ENCODE measurements at regions not wholly inside any gene's neighbourhood (a gene's known extent, or its start where the extent isn't known, plus 50 kb on each side); places are given as distances from the start of the nearest gene placed in this dataset.

DNA sequence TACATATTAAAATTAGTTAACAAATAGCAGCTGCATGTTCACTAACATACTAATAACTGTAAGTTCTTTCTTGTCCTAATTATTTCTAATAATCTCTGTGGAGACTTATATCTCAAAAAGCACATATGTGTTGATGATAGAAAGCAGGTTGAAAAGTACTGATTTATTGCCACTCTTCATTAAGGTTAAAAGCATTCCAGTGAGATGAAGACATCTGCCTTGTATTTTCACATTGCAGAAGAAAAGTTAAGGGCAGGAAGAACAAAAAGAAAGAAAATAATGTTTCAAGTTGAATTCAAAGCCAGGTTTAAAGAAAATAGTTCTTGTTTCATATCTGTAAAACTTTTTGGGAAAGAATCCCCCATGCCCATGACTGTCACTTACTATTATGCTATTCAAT is 429.9 kb downstream of the MTX2 start:
- Histone ChIP-seq H3K4me3 (no peak overlapping the region), H3K9me3 (no peaks in the 10 kb centered on the region), H3K36me3 (no peaks in the 10 kb centered on the region), H3K27ac (no peak overlapping the region), H3K4me1 (ENCODE audit: control insufficient read depth in 1 of 2, low read depth in 2 of 2) (peaks cover 0 to 3% of the 10 kb centered on the region in 2 donors), H3K27me3 (replicated peaks; ENCODE audit: insufficient read depth) (no peaks in the 10 kb centered on the region)
- no peak for ATAC-seq (ENCODE audit: insufficient number of reproducible peaks, low FRiP score, low read depth)
- DNase-seq (ENCODE audit: low spot score): no peak
- TF ChIP-seq, protein P1, sequence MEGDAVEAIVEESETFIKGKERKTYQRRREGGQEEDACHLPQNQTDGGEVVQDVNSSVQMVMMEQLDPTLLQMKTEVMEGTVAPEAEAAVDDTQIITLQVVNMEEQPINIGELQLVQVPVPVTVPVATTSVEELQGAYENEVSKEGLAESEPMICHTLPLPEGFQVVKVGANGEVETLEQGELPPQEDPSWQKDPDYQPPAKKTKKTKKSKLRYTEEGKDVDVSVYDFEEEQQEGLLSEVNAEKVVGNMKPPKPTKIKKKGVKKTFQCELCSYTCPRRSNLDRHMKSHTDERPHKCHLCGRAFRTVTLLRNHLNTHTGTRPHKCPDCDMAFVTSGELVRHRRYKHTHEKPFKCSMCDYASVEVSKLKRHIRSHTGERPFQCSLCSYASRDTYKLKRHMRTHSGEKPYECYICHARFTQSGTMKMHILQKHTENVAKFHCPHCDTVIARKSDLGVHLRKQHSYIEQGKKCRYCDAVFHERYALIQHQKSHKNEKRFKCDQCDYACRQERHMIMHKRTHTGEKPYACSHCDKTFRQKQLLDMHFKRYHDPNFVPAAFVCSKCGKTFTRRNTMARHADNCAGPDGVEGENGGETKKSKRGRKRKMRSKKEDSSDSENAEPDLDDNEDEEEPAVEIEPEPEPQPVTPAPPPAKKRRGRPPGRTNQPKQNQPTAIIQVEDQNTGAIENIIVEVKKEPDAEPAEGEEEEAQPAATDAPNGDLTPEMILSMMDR (IDR thresholded peaks at IDR 0.05): no peak

DNA sequence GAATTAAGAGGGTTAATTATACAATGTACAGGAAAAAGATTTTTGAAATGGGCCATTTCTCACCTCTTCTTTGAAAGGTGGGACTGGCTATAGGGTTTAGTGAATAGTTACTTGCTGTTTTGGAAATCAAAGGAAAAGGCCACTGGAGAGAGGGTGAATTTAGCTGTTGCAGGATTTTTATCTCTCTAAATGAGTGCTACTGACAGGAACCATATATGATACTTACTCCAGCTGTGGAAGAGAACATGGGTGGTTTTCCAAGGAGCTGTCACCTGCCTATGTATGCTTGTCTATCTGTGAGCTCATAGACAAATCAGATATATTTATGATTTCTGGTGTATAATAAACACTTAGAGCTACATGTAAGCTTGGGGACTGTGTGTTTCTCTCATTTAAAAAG is 430.4 kb downstream of the MTX2 start:
- DNase-seq (ENCODE audit: low spot score) (no peak), ATAC-seq (ENCODE audit: insufficient number of reproducible peaks, low FRiP score, low read depth) (no peak)
- H3K27ac ChIP-seq: no peak overlapping the region
- no peaks in the 10 kb centered on the region for H3K36me3 ChIP-seq
- H3K4me1 ChIP-seq (ENCODE audit: control insufficient read depth in 1 of 2, low read depth in 2 of 2): peaks cover 0 to 7% of the 10 kb centered on the region in 2 donors
- no peaks in the 10 kb centered on the region for H3K9me3 ChIP-seq
- H3K27me3 ChIP-seq (replicated peaks; ENCODE audit: insufficient read depth): no peaks in the 10 kb centered on the region
- TF ChIP-seq, protein P1 (IDR thresholded peaks at IDR 0.05): no peak
- no peak overlapping the region for H3K4me3 ChIP-seq

DNA sequence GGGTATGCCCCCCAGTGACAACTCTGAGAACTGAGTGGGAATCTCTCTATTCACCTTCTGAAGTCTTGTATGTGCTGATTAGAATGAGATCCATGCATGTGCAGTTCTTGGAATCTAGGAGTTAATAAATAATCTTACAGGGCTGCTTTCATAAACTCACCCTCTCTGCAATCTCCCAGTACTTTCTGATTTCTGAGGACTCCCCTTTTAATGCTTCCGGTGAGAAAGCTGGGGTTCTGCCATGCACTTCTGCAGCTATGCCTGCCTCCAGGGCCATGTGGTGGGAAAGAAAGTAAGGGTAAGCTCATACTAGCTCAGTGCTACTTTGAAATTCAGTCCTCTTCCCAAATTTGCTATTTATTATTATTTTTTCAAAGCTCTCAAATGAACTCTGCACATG is 432.9 kb downstream of the MTX2 start:
- Histone ChIP-seq H3K4me3 (no peak overlapping the region), H3K27me3 (replicated peaks; ENCODE audit: insufficient read depth) (no peaks in the 10 kb centered on the region), H3K4me1 (ENCODE audit: control insufficient read depth in 1 of 2, low read depth in 2 of 2) (peaks cover 0 to 7% of the 10 kb centered on the region in 2 donors), H3K36me3 (no peaks in the 10 kb centered on the region), H3K27ac (no peak overlapping the region), H3K9me3 (no peaks in the 10 kb centered on the region)
- DNase-seq (ENCODE audit: low spot score) (no peak), ATAC-seq (ENCODE audit: insufficient number of reproducible peaks, low FRiP score, low read depth) (no peak)
- TF ChIP-seq, protein P1 (IDR thresholded peaks at IDR 0.05): no peak

DNA sequence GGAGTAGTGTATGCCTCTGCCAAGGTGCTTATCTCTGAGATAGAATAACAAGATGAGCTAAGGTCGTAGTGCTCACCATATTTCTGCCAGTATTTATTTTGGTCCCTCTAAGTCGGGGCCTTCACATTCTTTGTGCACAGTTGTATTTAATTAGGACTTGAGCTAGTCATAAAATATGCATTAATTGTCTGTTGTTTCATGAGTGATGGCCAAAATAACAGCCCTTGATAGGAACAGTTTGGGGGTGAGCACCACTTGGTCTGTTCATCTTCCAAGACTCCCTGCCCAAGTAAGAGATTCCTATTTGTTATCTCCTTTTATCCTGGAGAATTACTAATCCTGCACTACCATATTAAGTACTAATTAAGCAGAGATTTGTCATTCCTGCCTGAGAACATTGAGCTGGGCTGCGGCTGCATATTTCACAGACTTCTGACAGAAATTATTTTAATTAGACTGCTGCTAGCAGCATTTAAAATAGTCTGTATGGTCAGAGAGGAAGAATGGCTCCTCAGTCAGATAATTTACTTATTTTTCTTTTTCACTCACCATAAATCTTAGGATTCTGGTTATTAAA is 435.1 kb downstream of the MTX2 start:
- Histone ChIP-seq H3K27me3 (replicated peaks; ENCODE audit: insufficient read depth) (no peaks in the 10 kb centered on the region), H3K9me3 (no peaks in the 10 kb centered on the region), H3K27ac (no peak overlapping the region), H3K4me1 (ENCODE audit: control insufficient read depth in 1 of 2, low read depth in 2 of 2) (peaks cover 0 to 7% of the 10 kb centered on the region in 2 donors), H3K4me3 (no peak overlapping the region), H3K36me3 (no peaks in the 10 kb centered on the region)
- TF ChIP-seq, protein P1 (IDR thresholded peaks at IDR 0.05): no peak
- ATAC-seq (ENCODE audit: insufficient number of reproducible peaks, low FRiP score, low read depth): no peak
- no peak for DNase-seq (ENCODE audit: low spot score)

DNA sequence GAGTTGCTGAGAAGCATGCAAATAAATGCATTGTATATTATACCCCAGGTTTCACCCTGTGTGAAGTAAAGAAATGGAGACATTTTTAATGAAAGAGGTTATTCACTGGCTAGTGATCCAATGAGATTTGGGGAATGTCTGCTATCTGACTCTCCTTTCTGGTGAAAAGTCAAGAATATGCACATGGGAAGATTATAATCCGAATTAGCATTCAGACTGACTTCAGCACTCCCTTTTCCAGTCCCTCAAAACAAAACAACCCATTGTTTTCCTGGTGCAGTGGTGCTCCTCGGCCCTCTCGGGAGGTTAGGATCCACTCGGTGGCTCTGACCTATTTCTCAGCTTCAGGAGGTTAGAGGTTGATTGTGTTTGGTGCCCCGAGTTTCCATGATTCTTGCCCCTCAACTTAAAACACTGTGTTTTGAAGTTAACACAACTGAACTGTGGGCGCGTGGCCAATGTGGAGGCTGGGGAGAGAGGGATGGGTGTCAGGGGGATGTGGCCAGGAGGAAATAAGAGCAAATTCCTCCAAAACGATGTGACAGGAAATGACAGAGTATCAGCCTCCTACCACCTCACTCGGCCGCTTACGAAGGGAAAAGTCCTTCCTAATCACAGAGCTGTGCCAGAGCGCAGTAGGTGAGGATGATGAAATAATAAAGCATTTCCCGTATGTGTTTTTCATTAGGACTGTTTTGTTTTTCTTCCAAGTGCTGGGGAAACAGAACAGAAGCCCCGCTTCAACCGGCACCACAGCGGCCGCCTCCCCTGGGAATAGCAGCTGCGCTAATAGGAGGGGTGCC is 440.1 kb downstream of the MTX2 start:
- DNase-seq (ENCODE audit: low spot score): no peak
- TF ChIP-seq, protein P1 (IDR thresholded peaks at IDR 0.05): no peak
- H3K4me3 ChIP-seq: no peak overlapping the region
- ATAC-seq (ENCODE audit: insufficient number of reproducible peaks, low FRiP score, low read depth): no peak
- peaks cover 0 to 2% of the 10 kb centered on the region in 2 donors for H3K4me1 ChIP-seq (ENCODE audit: control insufficient read depth in 1 of 2, low read depth in 2 of 2)
- H3K27ac ChIP-seq: no peak overlapping the region
- no peaks in the 10 kb centered on the region for H3K36me3 ChIP-seq
- H3K9me3 ChIP-seq: no peaks in the 10 kb centered on the region
- no peaks in the 10 kb centered on the region for H3K27me3 ChIP-seq (replicated peaks; ENCODE audit: insufficient read depth)

All from thoracic aorta (tissue), 2 donors.